A549 (cell line): ENCODE measurements at regions not wholly inside any gene's neighbourhood (a gene's known extent, or its start where the extent isn't known, plus 50 kb on each side); places are given as distances from the start of the nearest gene placed in this dataset.

ENCODE experiments used
- ATAC-seq, 2 experiments: fragments of 200-7000 bp in 1 of 2; fragments of >200 bp in 1 of 2; cut with Nextera tagmentation in 1 of 2; cut with Tn5 transposase in 1 of 2; 3 replicates each; pipeline versions ENCODE4 v1.8.0 to v1.9.1; 2018 to 2020; ENCODE audit warnings: mild to moderate bottlenecking in 1 of 2, moderate library complexity in 1 of 2
- CTCF ChIA-PET: fragments of 300-600 bp; sonication (Branson Sonifier 250); formaldehyde crosslinking; extraction: SDS; loops from one replicate; lab custom pipeline; 2021; ENCODE audit warnings: antibody characterized with exemption, inconsistent platforms; lab: Yijun Ruan, JAX
- POLR2A ChIA-PET: fragments of 350-600 bp; formaldehyde crosslinking; extraction: SDS; loops from one replicate; lab custom pipeline; 2021; ENCODE audit warnings: antibody characterized with exemption, inconsistent platforms; lab: Yijun Ruan, JAX
- DNase-seq, 2 experiments: peaks; one replicate each; pipeline versions ENCODE4 v3.0.0 to v3.0.0-alpha.2; 2011 to 2016; ENCODE audit warnings: low read depth in 1 of 2, low spot score in 1 of 2
- FAIRE-seq: peaks from 2 replicates; lab custom pipeline; 2011; peaks lifted over from hg19 to GRCh38; lab: Jason Lieb, UNC
- H3K27ac ChIP-seq, 2 experiments: fragments of >200 bp; sonication (Bioruptor Twin); formaldehyde crosslinking; 3 replicates each; pipeline ENCODE4 v1.5.1; 2016 to 2017
- H3K4me1 ChIP-seq: fragments of >200 bp; sonication (Bioruptor Twin); formaldehyde crosslinking; 3 replicates; pipeline ENCODE4 v1.6.1; 2016
- H3K4me2 ChIP-seq: fragments of >200 bp; sonication (Bioruptor Twin); formaldehyde crosslinking; 3 replicates; pipeline ENCODE4 v1.6.1; 2016
- H3K4me3 ChIP-seq: fragments of >200 bp; sonication (Bioruptor Twin); formaldehyde crosslinking; 3 replicates; pipeline ENCODE4 v1.5.1; 2016
- H3K9me3 ChIP-seq: fragments of >200 bp; sonication (Bioruptor Twin); formaldehyde crosslinking; 3 replicates; pipeline ENCODE4 v1.6.1; 2016
- ATOH8 ChIP-seq: fragments of 250-450 bp; sonication (Bioruptor Pico); IDR thresholded peaks from 2 replicates; pipeline ENCODE4 v1.5.0; 2020; ENCODE audit warnings: low read depth, mild to moderate bottlenecking, moderate library complexity
- BHLHE40 ChIP-seq: IDR thresholded peaks from 2 replicates; pipeline ENCODE4 v1.6.1; 2012; ENCODE audit warnings: low read depth, low read length, inconsistent platforms
- CEBPB ChIP-seq, 2 experiments: fragments of >200 bp in 1 of 2; sonication (Bioruptor Twin) in 1 of 2; formaldehyde crosslinking in 1 of 2; IDR thresholded peaks; 2 replicates each; pipeline ENCODE4 v1.6.1; 2012 to 2016
- EHMT2 ChIP-seq: fragments of 200-600 bp; sonication (generic); IDR thresholded peaks from 2 replicates; pipeline ENCODE4 v1.6.1; 2016; ENCODE audit warnings: antibody characterized with exemption, low read depth, mild to moderate bottlenecking, moderate library complexity
- ELK1 ChIP-seq: fragments of 150-350 bp; IDR thresholded peaks from 2 replicates; pipeline ENCODE4 v1.6.1; 2014; ENCODE audit warnings: low read depth, mild to moderate bottlenecking, low read length
- FOXS1 ChIP-seq: fragments of 250-450 bp; sonication (Bioruptor Pico); IDR thresholded peaks from 2 replicates; pipeline ENCODE4 v1.5.0; 2020; ENCODE audit warnings: mild to moderate bottlenecking, moderate library complexity
- GATA3 ChIP-seq: IDR thresholded peaks from 2 replicates; pipeline ENCODE4 v1.6.1; 2012; ENCODE audit warnings: borderline replicate concordance
- HDAC2 ChIP-seq: fragments of 200-600 bp; sonication (generic); IDR thresholded peaks from 2 replicates; pipeline ENCODE4 v1.6.1; 2016
- JUNB ChIP-seq: fragments of >200 bp; sonication (Bioruptor Twin); formaldehyde crosslinking; IDR thresholded peaks from 2 replicates; pipeline ENCODE4 v1.6.1; 2016
- KDM1A ChIP-seq: fragments of 200-600 bp; sonication (generic); IDR thresholded peaks from 2 replicates; pipeline ENCODE4 v1.6.1; 2016; ENCODE audit warnings: low read depth, mild to moderate bottlenecking
- KDM5A ChIP-seq: fragments of 200-600 bp; sonication (generic); IDR thresholded peaks from 2 replicates; pipeline ENCODE4 v1.6.1; 2016; ENCODE audit warnings: antibody characterized with exemption, mild to moderate bottlenecking
- MAX ChIP-seq: IDR thresholded peaks from 2 replicates; pipeline ENCODE4 v1.6.1; 2012
- MAZ ChIP-seq: fragments of 150-350 bp; IDR thresholded peaks from 2 replicates; pipeline ENCODE4 v1.6.1; 2014; ENCODE audit warnings: antibody characterized with exemption, low read depth, low read length, borderline replicate concordance
- MYC ChIP-seq: IDR thresholded peaks from 2 replicates; pipeline ENCODE4 v1.6.1; 2012; ENCODE audit warnings: mild to moderate bottlenecking, inconsistent platforms, low read length, improper control_type of control experiment, borderline replicate concordance
- NFE2L2 ChIP-seq: fragments of 150-350 bp; conservative IDR thresholded peaks from 2 replicates; pipeline ENCODE4 v1.6.1; 2014; ENCODE audit warnings: low read length
- NPAS2 ChIP-seq: fragments of 250-450 bp; sonication (Bioruptor Pico); IDR thresholded peaks from 2 replicates; pipeline ENCODE4 v1.8.0; 2022; ENCODE audit warnings: mild to moderate bottlenecking, moderate library complexity, borderline replicate concordance
- NR3C1 ChIP-seq: fragments of >200 bp; sonication (Bioruptor Twin); formaldehyde crosslinking; IDR thresholded peaks from 3 replicates; pipeline ENCODE4 v1.6.1; 2017
- RAD21 ChIP-seq, 2 experiments: fragments of >200 bp in 1 of 2; sonication (Bioruptor Twin) in 1 of 2; formaldehyde crosslinking in 1 of 2; IDR thresholded peaks in 1 of 2; conservative IDR thresholded peaks in 1 of 2; 2 replicates in 1 of 2; 3 replicates in 1 of 2; pipeline ENCODE4 v1.6.1; 2012 to 2018; ENCODE audit warnings: inconsistent platforms in 1 of 2
- RARB ChIP-seq: fragments of 250-450 bp; sonication (Bioruptor Pico); IDR thresholded peaks from 2 replicates; pipeline ENCODE4 v1.8.0; 2021; ENCODE audit warnings: mild to moderate bottlenecking, moderate library complexity
- RCOR1 ChIP-seq: fragments of 150-350 bp; IDR thresholded peaks from 2 replicates; pipeline ENCODE4 v1.6.1; 2014; ENCODE audit warnings: antibody characterized with exemption, low read length, low read depth
- RFX5 ChIP-seq: fragments of 450-650 bp; IDR thresholded peaks from 2 replicates; pipeline ENCODE4 v1.7.1; 2014; ENCODE audit warnings: antibody characterized with exemption, mild to moderate bottlenecking, moderate library complexity
- SMC3 ChIP-seq: fragments of >200 bp; sonication (Bioruptor Twin); formaldehyde crosslinking; IDR thresholded peaks from 3 replicates; pipeline ENCODE4 v1.6.1; 2018; ENCODE audit warnings: inconsistent platforms
- SREBF2 ChIP-seq: fragments of 450-650 bp; IDR thresholded peaks from 2 replicates; pipeline ENCODE4 v1.6.1; 2014; ENCODE audit warnings: mild to moderate bottlenecking, moderate library complexity
- USF2 ChIP-seq: fragments of 450-650 bp; IDR thresholded peaks from 2 replicates; pipeline ENCODE4 v1.6.1; 2014; ENCODE audit warnings: antibody characterized with exemption
- ZFP36 ChIP-seq: fragments of 450-650 bp; IDR thresholded peaks from 2 replicates; pipeline ENCODE4 v1.6.1; 2014; ENCODE audit warnings: borderline replicate concordance; ENCODE audit not compliant: partially characterized antibody
- WGBS: methylation state at CpG from one replicate; pipeline ENCODE4 v1.1.6; 2017; ENCODE audit errors: missing lambda C conversion rate; 5-methylcytosine and 5-hydroxymethylcytosine counted together
- TF ChIP-seq, protein P1 (sequence below): fragments of 200-600 bp; sonication (generic); IDR thresholded peaks from 2 replicates; pipeline ENCODE4 v1.6.1; 2016; ENCODE audit warnings: antibody characterized with exemption, mild to moderate bottlenecking, moderate library complexity
- TF ChIP-seq, protein P2 (sequence below): fragments of >200 bp; sonication (Bioruptor Twin); formaldehyde crosslinking; IDR thresholded peaks from 2 replicates; pipeline ENCODE4 v1.6.1; 2016
- TF ChIP-seq, protein P3 (sequence below): IDR thresholded peaks from 2 replicates; pipeline ENCODE4 v1.6.1; 2012

GRCh38 chr7:9718071-9718661 lies 1255.5 kb upstream of the PHF14 start:
- H3K4me3 ChIP-seq, result no peak overlapping the region
- no peak for TF ChIP-seq KDM5A
- TF ChIP-seq MAZ, result no peak
- TF ChIP-seq, protein P1, sequence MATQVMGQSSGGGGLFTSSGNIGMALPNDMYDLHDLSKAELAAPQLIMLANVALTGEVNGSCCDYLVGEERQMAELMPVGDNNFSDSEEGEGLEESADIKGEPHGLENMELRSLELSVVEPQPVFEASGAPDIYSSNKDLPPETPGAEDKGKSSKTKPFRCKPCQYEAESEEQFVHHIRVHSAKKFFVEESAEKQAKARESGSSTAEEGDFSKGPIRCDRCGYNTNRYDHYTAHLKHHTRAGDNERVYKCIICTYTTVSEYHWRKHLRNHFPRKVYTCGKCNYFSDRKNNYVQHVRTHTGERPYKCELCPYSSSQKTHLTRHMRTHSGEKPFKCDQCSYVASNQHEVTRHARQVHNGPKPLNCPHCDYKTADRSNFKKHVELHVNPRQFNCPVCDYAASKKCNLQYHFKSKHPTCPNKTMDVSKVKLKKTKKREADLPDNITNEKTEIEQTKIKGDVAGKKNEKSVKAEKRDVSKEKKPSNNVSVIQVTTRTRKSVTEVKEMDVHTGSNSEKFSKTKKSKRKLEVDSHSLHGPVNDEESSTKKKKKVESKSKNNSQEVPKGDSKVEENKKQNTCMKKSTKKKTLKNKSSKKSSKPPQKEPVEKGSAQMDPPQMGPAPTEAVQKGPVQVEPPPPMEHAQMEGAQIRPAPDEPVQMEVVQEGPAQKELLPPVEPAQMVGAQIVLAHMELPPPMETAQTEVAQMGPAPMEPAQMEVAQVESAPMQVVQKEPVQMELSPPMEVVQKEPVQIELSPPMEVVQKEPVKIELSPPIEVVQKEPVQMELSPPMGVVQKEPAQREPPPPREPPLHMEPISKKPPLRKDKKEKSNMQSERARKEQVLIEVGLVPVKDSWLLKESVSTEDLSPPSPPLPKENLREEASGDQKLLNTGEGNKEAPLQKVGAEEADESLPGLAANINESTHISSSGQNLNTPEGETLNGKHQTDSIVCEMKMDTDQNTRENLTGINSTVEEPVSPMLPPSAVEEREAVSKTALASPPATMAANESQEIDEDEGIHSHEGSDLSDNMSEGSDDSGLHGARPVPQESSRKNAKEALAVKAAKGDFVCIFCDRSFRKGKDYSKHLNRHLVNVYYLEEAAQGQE, result no peak
- TF ChIP-seq USF2, result no peak
- TF ChIP-seq, protein P2, sequence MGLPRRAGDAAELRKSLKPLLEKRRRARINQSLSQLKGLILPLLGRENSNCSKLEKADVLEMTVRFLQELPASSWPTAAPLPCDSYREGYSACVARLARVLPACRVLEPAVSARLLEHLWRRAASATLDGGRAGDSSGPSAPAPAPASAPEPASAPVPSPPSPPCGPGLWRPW, result no peak
- TF ChIP-seq NR3C1, result no peak
- no peak for TF ChIP-seq RARB (CRISPR knock-in tag)
- TF ChIP-seq HDAC2, result no peak
- TF ChIP-seq ATOH8 (CRISPR knock-in tag), result no peak
- TF ChIP-seq EHMT2, result no peak
- TF ChIP-seq RCOR1, result no peak
- TF ChIP-seq ZFP36, result no peak
- no peak for TF ChIP-seq NFE2L2
- TF ChIP-seq MYC, result no peak
- no peak for TF ChIP-seq NPAS2 (CRISPR knock-in tag)
- no peak for TF ChIP-seq BHLHE40
- TF ChIP-seq SREBF2, result no peak
- no peaks in the 10 kb centered on the region for H3K9me3 ChIP-seq
- no peak overlapping the region for H3K27ac ChIP-seq
- H3K4me2 ChIP-seq, result no peak overlapping the region
- CTCF ChIA-PET, result no interaction called here
- DNase-seq, result no peak
- no peak for FAIRE-seq
- no peak for ATAC-seq
- POLR2A ChIA-PET, result no interaction called here
- H3K4me1 ChIP-seq, result no peaks in the 10 kb centered on the region

DNA sequence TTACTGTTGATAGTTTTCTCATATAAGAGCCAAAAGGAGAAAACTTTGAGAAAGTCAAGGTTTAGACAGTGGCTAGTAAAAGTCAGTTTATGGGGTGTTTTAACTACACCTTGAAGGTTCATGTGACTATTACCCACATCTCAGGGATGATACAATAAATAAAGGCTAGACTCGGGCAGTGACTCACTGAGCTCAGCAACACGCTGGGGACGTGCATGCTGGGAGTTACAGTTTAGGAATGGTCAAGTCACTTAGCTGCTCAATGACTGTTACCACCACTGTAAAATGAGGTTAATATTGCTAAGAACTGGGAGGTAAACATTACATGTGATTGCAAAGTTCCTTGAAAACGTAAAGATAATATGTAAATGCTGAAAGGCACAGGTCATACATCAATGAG lies 1254.4 kb upstream of the PHF14 start:
- CTCF ChIA-PET, result no interaction called here
- no peak for DNase-seq
- WGBS, result 3% methylated on average over 4 of the region's 4 CpGs
- no peak for ATAC-seq
- no peaks in the 10 kb centered on the region for H3K4me1 ChIP-seq
- POLR2A ChIA-PET, result no interaction called here
- TF ChIP-seq SREBF2, result no peak
- FAIRE-seq, result no peak
- H3K4me2 ChIP-seq, result no peak overlapping the region
- no peak overlapping the region for H3K27ac ChIP-seq
- H3K4me3 ChIP-seq, result no peak overlapping the region
- H3K9me3 ChIP-seq, result no peaks in the 10 kb centered on the region

- Histone ChIP-seq H3K4me1 (no peaks in the 10 kb centered on the region), H3K4me2 (no peak overlapping the region), H3K9me3 (no peaks in the 10 kb centered on the region), H3K27ac (no peak overlapping the region), H3K4me3 (no peak overlapping the region)
- FAIRE-seq (no peak), DNase-seq (no peak), ATAC-seq (no peak)
- POLR2A ChIA-PET, result no interaction called here
- CTCF ChIA-PET, result no interaction called here
- 2% methylated on average over 3 of the region's 3 CpGs for WGBS
- TF ChIP-seq BHLHE40 (no peak), SREBF2 (no peak), NFE2L2 (no peak), GATA3 (no peak), CEBPB (IDR thresholded peaks at IDR 0.05) (no peak), SMC3 (no peak), MAX (no peak), KDM1A (no peak), RAD21 (conservative IDR thresholded peaks at IDR 0.05 in 1 of 2, IDR thresholded peaks at IDR 0.05 in 1 of 2) (no peak), RFX5 (no peak), ELK1 (no peak), JUNB (no peak), FOXS1 (no peak)
- TF ChIP-seq, protein P3, sequence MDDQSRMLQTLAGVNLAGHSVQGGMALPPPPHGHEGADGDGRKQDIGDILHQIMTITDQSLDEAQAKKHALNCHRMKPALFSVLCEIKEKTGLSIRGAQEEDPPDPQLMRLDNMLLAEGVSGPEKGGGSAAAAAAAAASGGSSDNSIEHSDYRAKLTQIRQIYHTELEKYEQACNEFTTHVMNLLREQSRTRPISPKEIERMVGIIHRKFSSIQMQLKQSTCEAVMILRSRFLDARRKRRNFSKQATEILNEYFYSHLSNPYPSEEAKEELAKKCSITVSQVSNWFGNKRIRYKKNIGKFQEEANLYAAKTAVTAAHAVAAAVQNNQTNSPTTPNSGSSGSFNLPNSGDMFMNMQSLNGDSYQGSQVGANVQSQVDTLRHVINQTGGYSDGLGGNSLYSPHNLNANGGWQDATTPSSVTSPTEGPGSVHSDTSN, result no peak
These were observed 1254.0 kb upstream of the PHF14 start for GRCh38 chr7:9719721-9720120.
